ENCODE measurements at regions not wholly inside any gene's neighbourhood (a gene's known extent, or its start where the extent isn't known, plus 50 kb on each side); places are given as distances from the start of the nearest gene placed in this dataset.
A peak's percentile ranks its signal among the peaks of the same experiment; 100 is the strongest.
"Not testable (repeated sequence)": the region's sequence is repeated elsewhere in the genome, so short reads cannot be mapped to it uniquely, and the experiment has no call there.

DNA sequence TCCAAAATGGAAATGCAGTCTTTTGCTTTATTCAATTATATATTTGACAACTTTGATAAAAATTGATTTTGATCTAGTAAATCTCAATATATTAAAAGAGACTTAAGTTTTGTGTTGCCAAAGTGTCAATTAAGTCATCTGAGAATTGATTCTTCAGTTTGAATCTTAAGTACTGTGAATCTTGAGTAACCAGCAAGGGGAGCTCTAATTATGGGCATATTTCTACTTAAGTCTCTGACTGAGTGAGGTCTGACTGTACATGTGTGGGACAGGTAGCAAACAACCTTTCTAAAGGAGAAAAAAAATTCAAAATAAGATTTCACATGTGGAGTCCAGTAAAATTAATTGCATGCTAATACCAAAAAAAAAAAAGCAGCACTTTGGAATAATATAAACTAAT is 503.7 kb upstream of the SLC8A1 start:
- DNase-seq: no peak

DNA sequence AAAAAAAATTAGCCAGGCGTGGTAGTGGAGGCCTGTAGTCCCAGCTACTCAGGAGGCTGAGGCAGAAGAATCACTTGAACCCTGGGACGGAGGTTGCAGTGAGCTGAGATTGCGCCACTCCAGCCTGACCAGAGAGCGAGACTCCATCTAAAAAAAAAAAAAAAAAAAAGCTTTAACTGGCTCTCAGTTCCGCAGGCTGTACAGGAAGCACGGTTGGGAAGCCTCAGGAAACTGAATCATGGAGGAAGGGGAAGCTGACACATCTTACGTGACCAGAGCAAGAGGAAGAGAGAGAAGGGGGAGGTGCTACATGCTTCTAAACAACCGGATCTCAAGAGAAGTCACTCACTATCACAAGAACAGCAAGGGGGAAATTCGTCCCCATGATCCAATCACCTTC is 505.6 kb upstream of the SLC8A1 start:
- DNase-seq: peak; percentile 56 to 58

DNA sequence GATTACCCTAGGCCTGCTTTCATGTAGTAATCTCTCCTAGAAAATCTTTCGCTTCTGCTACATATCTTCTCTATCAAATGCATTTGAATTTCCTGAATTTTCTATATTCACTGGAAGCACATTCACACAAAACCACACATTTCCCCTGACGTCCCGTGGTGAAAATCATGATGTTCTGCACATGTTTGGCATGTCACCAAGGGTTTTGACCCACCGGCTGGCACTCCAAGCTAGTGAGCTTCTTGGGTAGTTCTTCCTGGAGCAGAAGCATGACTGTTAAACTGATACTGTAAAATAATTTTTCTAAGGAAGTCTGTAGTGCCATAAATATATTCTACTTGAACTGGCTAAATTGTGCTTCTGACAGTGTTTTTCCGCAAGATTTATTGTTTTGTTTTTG is 510.1 kb upstream of the SLC8A1 start:
- DNase-seq: no peak

DNA sequence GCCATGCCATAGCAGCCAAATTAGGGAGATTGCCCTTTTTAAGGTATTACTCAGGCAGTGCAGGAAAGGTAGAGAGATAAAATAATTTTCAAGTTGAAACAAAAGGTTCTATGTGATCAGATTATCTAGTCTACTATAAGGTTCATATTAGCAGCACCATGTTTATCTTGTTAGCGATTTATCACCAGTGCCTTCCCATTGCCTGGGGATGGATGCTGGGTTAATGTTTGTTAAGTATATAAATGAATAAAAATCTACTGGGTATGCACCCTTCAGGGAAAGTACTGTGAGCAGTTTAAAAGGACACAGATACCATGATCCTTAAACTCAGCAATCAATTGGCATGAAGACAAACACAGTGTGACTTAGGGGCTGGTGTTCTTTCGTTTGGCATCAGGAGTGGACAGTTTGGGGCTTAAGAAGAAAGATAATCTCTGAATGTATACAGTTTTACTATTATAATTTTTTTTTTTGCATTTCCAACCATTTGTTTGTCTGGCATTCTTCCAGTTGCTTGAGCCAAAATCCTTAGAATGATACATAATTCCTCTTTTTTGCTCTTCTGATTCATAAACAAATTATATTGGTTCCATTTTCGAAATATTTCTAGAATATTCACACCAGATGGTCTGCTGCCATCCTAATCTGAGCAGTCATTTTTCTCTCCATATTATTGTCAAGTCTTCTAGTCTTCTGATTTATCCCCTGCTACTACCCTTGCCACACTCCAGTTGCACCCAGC is 512.8 kb upstream of the SLC8A1 start:
- no peak for DNase-seq

DNA sequence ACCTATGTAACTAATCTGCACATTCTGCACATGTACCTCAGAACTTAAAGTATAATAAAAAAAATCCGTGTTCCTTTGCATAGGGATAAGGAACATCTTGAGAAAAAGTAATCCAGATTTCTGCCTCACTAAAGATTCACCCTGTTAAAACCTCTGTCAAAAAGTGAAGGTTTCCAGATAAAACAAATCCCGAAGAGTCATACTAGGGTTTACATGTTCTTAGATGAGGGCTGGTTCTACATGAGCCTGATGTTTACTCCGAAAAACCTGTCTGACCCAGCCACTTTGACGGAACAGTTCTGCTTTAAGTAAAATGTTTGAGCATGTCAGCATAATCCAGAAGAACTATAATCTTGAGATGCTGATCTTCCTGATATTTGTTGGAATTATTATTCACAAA is 515.6 kb upstream of the SLC8A1 start:
- no peak for DNase-seq

DNA sequence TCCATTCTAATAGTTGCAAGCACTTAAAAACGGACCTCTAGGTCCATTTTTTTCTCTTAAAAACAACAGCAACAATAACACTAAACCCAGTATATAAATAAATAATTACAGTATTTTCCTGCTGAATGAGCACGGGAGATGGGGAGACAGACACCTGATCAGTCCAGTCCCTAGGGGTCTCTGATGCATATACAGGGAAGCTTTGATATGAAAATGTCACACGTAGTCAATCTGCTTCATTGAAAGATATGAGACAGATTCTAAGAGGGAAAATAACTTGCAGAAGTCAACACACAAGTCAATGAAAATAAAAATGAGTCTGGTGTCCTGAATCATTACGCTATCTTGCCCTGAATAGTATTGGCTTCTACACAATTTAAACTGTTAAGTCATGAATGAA is 523.3 kb upstream of the SLC8A1 start:
- no peak for DNase-seq

DNA sequence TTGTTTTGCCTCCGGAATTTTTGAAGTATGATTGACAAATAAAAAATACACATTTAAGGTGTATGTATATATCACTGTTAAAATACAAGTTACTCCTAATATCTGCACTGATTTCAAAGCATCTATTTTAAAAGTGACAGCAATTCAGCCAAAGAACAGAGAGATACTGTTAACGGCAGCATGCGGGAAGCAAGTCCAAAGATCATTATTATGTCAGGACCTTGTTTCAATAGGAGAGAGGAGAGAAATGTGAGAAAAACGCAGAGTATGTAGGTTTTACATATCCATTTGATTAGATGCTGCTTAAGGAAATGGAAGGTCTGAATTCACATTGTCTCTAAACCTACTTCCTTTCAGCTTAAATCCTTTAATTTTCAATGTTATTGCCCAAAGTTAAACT is 545.5 kb upstream of the SLC8A1 start:
- no peak for DNase-seq

DNA sequence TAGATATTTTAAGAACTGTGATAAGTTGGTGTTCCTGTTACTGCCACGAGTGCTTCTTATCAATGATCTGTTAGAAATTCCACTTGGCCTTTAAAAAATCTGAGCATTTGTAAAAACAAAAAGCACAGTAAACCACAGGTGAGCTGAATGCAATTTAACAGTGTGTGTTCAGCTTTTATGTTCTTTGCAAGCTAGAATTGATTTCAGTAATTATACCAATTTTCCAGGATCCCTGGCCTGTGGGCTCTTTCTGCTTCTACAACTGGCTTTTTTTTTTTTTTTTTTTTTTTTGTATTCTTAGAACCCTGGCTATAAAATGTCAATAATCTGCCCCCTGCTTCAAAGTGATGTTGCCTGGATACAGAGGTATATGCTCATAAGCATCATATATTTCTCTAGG is 548.5 kb upstream of the SLC8A1 start:
- no peak for DNase-seq

DNA sequence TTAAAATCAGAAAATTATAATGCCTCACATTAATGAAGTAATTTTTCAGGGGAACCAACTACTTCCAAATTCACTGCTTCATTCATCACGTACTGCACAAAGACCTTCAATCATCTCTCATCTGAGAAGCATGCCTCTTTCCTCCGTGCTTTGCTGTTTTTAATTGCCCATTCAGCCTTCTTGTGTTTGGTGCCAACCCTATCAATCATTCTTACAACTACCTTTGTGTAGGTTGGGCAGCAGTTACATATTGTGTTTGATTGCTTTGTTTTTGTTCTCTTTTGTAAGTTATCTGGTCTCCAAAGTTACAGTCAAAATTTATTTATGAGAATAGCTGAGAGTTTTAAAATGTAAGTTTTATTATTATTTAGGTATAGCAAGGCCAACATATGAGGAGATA is 549.0 kb upstream of the SLC8A1 start:
- no peak for DNase-seq

DNA sequence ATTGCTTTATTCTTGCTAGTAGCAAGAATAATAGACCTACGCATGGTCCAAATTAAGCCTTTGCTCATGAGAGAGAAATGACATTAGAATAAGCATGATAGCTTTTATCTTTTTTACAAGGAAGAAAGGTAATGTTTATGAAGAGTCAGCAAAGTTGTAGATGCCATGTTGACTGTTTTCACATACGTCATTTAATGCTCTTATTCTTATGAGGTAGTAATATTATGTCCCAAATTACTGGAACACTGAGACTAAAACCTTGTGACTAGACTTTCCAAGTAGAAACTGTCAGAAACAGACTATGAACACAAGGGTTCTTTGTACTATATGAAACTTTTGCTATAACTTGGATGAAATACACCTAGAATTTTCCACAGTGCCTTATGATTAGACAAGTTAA is 552.8 kb upstream of the SLC8A1 start:
- DNase-seq: no peak

DNA sequence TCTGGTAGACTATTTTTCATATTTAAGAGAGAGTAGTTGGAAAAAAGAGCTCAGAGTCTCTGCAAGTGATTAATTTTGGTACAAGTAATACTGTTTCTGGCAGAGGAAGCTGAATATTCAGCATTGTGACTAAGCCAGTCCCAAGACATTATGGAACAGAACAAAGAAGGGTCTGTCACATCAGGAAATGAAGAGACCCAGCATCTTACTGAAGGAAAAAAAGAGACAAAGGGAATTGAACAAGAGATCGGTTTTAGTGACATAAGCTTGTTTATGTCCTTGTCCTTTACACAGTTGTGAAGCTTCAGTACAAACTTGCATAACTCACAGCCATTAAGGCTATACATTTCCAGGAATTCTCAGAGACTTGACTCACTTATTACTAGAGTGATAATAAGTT is 568.5 kb upstream of the SLC8A1 start:
- DNase-seq: no peak

DNA sequence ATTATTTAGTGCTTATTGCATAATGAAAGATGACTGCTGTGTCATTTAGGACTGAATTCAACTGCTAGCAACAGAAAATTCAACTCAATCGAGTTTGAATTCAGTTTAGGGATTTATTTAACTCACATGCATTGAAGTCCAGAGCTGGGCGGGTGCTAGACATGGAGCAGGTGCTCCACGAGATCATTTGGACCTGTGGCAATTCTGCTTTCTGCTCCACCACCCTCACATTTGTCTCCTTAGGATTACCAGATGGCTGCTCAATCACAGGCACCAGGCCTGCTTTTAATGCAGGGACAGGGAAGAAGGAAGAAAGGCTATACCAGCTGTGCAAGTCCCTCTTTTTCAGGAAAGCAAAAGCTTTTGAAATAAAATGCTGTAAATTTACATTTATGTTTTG is 572.9 kb upstream of the SLC8A1 start:
- DNase-seq: no peak

DNA sequence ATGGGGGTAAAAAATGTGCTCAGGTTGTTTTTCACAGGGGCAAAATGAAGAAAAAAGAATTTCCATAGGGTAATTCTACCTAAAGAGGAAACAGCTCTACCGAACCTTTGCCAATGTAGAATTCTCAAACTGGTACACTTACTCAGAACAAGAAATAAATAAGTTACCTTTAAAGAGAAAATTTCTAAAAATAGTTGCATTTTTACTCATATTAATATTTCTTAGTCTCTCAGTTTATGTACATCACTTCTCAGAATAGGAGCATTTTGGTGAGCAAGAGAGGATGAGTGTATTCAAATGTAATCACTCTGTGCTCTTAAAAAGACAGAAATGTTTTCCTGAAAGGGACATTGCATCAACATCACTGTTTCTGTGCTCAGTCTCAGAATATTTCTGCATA is 574.7 kb upstream of the SLC8A1 start:
- no peak for DNase-seq

DNA sequence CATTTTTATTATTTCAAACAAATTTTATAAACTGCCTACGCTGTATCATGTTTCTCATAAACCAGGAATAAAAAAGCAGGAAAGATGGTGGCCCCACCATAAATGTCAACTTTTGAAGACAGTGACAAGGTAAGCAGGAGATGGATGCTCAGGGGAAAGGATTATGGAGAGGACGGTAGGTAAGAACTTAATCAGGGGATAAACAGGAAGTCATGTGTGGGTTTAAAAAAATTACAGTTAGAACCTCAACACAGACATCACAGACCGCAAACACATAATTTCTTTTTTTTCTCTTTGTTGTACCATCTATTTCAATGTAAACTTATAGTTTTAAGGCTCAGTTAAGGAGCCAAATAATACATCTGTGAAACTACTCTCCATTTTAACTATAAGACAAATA is 575.2 kb upstream of the SLC8A1 start:
- DNase-seq: no peak

DNA sequence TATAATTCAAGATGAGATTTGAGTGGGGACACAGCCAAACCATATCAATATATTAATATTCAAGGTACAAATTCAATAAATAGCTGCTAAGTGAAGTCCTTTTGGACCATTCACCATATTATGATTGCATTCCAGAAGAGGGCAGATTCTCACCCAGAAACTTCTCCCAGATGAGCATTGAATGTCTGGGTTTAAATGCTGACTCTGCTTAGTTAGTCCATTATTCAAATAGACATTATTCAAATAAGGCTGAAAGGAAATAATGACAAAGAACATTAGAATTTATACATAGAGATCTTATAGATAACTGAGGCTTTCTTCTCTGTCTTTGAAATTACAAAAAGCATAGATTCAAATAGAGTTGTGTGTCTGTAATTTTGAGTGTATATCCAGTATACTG is 579.4 kb upstream of the SLC8A1 start:
- no peak for DNase-seq

DNA sequence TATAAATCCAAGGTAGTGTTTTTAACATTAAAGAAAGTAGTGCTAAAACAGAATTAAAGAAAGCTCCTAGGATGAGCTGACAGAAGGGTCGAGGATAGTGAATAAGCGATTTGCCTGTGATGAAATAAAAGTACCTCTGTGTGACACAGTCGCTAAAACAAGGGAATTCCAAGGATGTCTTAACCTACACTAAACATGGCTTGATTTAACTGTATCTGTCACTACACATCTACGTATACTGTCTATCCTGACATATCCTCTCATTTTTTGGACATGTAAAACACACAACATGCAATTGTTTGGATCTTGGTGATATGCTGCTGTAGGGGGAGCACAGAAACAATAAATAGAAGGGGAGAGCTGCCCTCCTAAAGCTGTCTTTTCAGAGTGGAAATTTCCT is 580.8 kb upstream of the SLC8A1 start:
- no peak for DNase-seq

DNA sequence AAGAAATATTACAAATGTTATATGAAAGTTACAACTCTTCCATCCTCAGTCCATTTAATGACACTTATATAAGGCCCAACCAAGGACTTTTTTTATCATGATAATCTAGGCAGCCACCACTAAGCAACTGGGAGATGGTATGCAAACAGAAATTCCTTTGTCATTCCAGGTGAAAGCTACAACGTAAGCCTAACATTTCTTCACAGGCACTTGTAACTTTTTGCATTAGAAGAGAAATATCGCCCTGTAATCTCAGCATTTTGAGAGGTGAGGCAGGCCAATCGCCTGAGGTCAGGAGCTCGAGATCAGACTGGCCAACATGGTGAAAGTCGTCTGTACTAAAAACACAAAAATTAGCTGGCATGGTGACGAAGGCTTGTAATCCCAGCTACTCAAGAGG is 581.2 kb upstream of the SLC8A1 start:
- no peak for DNase-seq

DNA sequence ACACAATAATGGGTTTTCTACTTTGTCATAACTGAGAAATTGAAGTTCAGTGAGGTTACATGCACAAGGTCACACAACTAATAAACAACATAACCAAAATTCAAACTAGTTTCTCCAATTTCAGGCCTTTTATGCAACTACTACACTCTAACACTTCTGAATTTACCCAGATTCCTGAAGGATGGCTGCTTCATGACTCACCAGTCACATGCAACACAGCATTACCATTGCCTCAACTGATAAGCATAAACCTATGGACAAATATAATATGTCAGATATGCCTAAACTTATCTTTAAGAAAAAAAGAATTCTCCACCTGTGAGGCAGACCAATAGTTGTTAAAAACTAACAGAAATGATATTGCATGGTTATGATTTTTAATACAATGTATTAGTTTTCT is 586.5 kb upstream of the SLC8A1 start:
- DNase-seq: no peak

DNA sequence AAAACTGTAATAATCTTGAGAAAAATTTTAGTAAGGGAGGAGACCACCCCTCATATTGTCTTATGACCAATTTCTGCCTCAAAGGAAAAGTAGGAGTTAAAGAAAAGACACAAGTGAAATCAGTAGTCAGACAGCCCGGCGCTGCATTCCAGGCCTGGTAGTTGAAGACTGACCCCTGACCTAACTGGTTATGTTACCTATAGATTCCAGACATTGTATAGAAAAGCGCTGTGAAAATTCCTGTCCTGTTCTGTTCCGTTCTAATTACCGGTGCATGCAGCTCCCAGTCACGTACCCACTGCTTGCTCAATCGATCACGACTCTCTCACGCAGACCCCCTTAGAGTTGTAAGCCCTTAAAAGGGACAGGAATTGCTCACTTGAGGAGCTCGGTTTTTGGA is 587.9 kb upstream of the SLC8A1 start:
- not testable (repeated sequence) for DNase-seq

DNA sequence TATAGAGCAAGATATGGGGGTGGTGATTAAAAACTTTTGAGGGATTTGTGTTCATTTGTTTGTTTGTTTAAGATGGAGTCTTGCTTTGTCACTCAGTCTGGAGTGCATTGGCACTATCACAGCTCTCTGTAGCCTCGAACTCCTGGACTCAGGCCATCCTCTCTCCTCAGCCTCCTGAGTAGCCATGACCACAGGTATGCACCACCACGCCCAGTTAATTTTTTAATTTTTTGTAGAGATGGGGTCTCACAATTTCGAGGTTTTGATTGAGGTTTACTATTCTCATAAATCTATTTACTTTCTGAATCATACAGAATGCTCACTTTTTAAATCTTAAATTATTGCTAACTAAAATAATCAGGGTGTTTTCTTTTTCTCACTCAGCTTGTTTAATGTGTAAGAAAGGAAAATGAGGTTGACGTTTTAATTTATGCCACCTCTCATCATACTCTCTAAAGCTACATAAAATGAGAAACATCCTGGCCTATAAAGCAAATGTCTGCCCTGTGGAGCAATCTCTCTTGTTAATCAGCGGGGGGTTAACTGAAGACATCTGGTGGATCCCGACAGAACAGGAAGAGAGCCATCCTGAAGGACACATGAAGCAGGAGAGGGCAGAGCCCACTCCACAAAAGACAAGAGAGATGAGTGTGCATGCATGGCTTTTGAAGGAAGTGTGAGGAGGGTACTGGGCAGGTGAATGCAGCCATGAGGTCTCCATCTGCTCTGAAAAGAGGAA is 589.1 kb upstream of the SLC8A1 start:
- no peak for DNase-seq

DNA sequence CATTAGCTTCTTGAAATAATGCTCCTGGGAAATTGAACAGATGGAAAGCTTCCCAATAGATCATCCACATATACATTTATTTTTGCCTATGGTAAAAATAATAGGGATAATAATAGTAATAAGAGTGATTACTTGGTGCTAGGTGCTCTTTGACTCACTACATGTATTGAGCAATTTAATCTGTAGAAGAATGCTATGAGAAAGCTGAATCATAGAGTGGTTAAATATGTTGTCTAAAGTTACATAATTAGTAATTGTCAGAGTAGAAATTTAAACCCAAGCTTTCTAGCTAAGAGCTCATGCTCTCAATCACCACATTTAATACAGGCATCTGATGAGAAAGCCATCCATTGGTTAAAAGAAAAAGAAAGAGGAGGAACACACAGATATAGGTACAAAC is 590.5 kb upstream of the SLC8A1 start:
- no peak for DNase-seq

DNA sequence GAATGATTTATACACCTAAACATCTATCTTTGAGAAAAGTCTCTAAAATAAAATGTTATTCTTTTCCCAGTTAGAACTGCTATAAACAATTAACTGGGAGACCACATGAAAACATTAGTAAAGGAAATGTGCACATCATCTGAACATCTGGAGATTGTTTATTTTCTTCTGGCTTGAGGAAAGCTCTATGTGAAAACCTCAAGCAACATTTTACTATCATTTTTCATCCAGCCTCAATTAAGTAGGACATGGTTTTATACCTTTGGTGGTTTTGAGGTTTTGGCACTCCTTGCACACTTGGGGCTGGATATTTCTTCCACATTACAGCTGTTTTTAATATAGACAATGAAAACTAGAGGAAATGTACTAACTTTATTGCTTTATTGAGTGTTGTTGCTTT is 609.5 kb upstream of the SLC8A1 start:
- no peak for DNase-seq

DNA sequence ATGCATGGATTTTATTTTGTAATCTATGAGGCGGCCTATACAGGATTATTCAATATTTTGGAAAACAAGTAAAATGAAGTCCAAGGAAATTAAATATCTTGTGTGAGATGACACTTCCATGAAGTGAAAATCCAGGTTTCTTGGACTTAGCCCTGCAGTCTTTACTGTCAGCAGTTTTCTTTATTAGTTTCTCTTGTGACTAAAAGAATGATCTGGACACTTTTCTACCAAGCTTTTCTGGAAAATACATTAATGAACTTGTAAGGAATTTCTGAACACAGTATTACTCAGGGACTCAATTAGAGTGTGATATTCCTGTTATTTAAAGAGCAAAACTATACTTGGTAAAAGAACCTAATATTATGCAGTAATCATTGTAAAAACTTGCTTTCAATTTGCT is 610.4 kb upstream of the SLC8A1 start:
- no peak for DNase-seq

DNA sequence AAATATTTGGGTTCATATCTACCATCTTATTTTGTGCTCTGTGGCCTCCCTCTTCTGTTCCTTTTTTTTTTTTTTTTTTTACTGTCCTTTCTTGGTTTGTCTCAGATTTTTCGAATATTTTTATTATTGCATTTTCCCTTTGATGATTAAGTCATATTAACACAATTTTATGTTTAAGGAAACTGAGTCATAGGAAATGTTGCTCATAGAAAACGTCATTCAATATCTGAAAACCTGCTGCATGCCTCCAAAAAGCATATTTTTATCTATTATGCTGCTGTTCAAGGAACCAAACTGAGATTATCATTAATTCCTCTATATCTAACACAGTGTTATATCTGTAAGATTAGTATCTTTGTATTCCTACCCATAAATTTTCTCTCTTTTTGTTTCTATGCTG is 614.3 kb upstream of the SLC8A1 start:
- DNase-seq: no peak

DNA sequence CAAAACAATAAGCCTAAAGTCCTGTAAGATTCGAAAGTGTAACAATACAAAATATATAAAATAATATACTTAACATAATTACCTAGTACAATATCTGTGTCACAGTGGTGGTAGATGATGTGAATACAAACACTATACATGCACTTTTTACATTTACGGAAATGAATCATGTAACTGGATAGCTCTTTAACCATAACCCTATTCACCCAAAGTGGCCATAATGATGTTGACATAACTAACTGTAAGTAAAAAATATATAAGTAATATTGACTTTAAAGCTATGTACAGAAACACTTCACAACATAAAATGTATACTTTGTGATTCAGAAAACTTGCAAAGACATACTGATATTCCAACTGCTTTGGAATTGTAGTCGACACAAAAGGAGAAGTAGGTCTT is 616.9 kb upstream of the SLC8A1 start:
- DNase-seq: no peak
